BLaER1 (cell line): ENCODE measurements at regions not wholly inside any gene's neighbourhood (a gene's known extent, or its start where the extent isn't known, plus 50 kb on each side); places are given as distances from the start of the nearest gene placed in this dataset.

ENCODE experiments used
- H3K27ac ChIP-seq: shearing (Covaris generic); formaldehyde crosslinking; 2 replicates; pipeline ENCODE4 v1.8.1; 2022
- H3K27me3 ChIP-seq: shearing (Covaris generic); formaldehyde crosslinking; 2 replicates; pipeline ENCODE4 v1.8.1; 2022
- H3K36me3 ChIP-seq: shearing (Covaris generic); formaldehyde crosslinking; 2 replicates; pipeline ENCODE4 v1.8.1; 2022
- H3K4me1 ChIP-seq: shearing (Covaris generic); formaldehyde crosslinking; 2 replicates; pipeline ENCODE4 v1.8.1; 2022
- H3K4me2 ChIP-seq: shearing (Covaris generic); formaldehyde crosslinking; 2 replicates; pipeline ENCODE4 v1.8.1; 2022
- H3K4me3 ChIP-seq: shearing (Covaris generic); formaldehyde crosslinking; 2 replicates; pipeline ENCODE4 v1.8.1; 2022
- H3K9ac ChIP-seq: shearing (Covaris generic); formaldehyde crosslinking; 2 replicates; pipeline ENCODE4 v1.8.1; 2022
- H3K9me3 ChIP-seq: shearing (Covaris generic); formaldehyde crosslinking; 2 replicates; pipeline ENCODE4 v1.8.1; 2022
- H4K20me1 ChIP-seq: shearing (Covaris generic); formaldehyde crosslinking; 2 replicates; pipeline ENCODE4 v1.8.1; 2022
- Cebpa-rat ChIP-seq: shearing (Covaris generic); IDR thresholded peaks from 2 replicates; pipeline ENCODE4 v1.8.1; 2022

- no peak overlapping the region for H3K4me2 ChIP-seq
- no peak overlapping the region for H3K9ac ChIP-seq
- no peaks in the 10 kb centered on the region for H3K9me3 ChIP-seq
- no peak overlapping the region for H3K27ac ChIP-seq
- no peaks in the 10 kb centered on the region for H3K27me3 ChIP-seq
- no peaks in the 10 kb centered on the region for H3K4me1 ChIP-seq
- no peaks in the 10 kb centered on the region for H3K36me3 ChIP-seq
- H3K4me3 ChIP-seq, result no peak overlapping the region
- TF ChIP-seq Cebpa-rat, result no peak
- H4K20me1 ChIP-seq, result no peaks in the 10 kb centered on the region
Measured at GRCh38 chr11:104661901-104662300, 236.4 kb downstream of the CASP12 start.

GRCh38 chr11:104661471-104661870, 236.8 kb downstream of the CASP12 start:
- no peaks in the 10 kb centered on the region for H3K9me3 ChIP-seq
- no peaks in the 10 kb centered on the region for H3K27me3 ChIP-seq
- H4K20me1 ChIP-seq, result no peaks in the 10 kb centered on the region
- H3K9ac ChIP-seq, result no peak overlapping the region
- H3K4me3 ChIP-seq, result no peak overlapping the region
- no peak overlapping the region for H3K4me2 ChIP-seq
- no peak for TF ChIP-seq Cebpa-rat
- no peaks in the 10 kb centered on the region for H3K4me1 ChIP-seq
- H3K36me3 ChIP-seq, result no peaks in the 10 kb centered on the region
- H3K27ac ChIP-seq, result no peak overlapping the region

DNA sequence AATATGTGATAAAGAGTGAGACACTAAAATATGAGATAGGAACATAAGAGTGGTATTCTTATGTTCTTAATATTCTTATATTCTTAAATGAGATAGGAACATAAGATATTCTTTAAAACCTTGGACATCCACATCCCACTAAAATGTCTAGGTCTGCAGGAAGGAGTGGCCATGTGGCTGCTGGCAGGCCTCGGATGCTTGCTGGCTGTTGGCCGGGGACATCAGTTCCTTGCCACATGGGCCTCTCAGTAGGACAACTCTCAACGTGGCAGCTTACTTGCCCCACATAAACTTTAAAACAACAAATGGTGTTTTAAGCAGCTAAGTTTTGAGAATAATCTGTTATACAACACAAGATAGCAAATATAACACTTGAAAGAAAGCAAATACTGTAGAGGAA, 240.1 kb downstream of the CASP12 start:
- Histone ChIP-seq H3K27me3 (no peaks in the 10 kb centered on the region), H3K9me3 (no peaks in the 10 kb centered on the region), H3K4me2 (no peak overlapping the region), H3K4me3 (no peak overlapping the region), H3K27ac (no peak overlapping the region), H3K4me1 (no peaks in the 10 kb centered on the region), H3K36me3 (no peaks in the 10 kb centered on the region), H4K20me1 (no peaks in the 10 kb centered on the region), H3K9ac (no peak overlapping the region)
- no peak for TF ChIP-seq Cebpa-rat

DNA sequence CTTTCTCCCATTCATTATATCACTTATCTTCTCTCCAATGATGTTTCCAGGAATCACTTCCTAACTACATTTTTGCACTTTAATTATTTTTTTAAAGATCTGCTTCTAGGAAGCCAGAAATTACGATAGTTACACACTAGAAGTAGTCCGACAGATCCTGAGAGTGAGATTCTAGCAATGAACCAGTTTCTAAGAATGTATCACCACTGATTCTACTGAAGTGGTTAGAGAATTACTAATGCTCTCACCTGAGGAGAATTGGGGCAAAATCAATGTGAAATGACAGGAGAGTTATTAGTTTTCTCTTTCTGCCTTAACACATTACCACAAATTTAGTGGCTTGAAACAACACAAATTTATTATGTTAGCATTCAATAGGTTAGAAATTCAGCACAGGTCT, 241.2 kb downstream of the CASP12 start:
- Histone ChIP-seq H3K9ac (no peak overlapping the region), H3K36me3 (no peaks in the 10 kb centered on the region), H4K20me1 (no peaks in the 10 kb centered on the region), H3K4me1 (no peaks in the 10 kb centered on the region), H3K27me3 (no peaks in the 10 kb centered on the region), H3K27ac (no peak overlapping the region), H3K9me3 (no peaks in the 10 kb centered on the region), H3K4me3 (no peak overlapping the region), H3K4me2 (no peak overlapping the region)
- TF ChIP-seq Cebpa-rat, result no peak

- H3K4me3 ChIP-seq, result no peak overlapping the region
- H4K20me1 ChIP-seq, result no peaks in the 10 kb centered on the region
- no peaks in the 10 kb centered on the region for H3K27me3 ChIP-seq
- H3K9me3 ChIP-seq, result peaks cover 15% of the 10 kb centered on the region
- H3K9ac ChIP-seq, result no peak overlapping the region
- no peak overlapping the region for H3K27ac ChIP-seq
- no peaks in the 10 kb centered on the region for H3K4me1 ChIP-seq
- TF ChIP-seq Cebpa-rat, result no peak
- no peaks in the 10 kb centered on the region for H3K36me3 ChIP-seq
- no peak overlapping the region for H3K4me2 ChIP-seq
Measured at GRCh38 chr11:104655066-104655465, 243.2 kb downstream of the CASP12 start.

DNA sequence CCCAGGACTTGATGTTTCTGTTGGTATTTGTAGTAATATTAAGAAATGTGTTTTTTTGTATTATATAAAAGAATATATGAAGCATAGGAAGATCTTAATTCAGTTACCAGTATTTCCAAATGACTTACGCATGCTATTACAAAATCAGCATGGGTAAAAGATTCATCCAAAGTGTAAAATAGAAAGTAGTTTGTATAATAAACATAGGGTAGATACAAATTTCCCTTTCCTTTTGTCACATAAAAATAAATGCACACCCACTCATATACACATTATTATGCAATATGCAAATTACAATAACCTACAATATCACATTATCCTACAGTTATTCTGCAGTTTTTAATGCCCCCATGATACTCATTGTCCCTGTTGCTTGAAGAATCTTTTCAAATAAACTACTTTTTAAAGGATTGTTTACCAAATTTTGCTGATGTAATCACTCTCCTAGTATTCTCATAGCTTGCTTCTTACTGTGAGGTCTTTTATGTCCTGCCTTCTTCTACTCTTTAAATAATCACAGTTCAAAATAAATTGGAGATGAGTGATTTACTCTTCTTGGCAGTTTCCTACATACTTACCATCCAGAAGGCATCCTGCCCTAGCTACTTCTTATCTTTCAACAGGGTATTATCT, 244.0 kb downstream of the CASP12 start:
- Histone ChIP-seq H3K4me2 (no peak overlapping the region), H3K9me3 (peaks cover 19% of the 10 kb centered on the region), H3K4me1 (no peaks in the 10 kb centered on the region), H3K4me3 (no peak overlapping the region), H3K36me3 (no peaks in the 10 kb centered on the region), H3K27ac (no peak overlapping the region), H3K9ac (no peak overlapping the region), H3K27me3 (no peaks in the 10 kb centered on the region), H4K20me1 (no peaks in the 10 kb centered on the region)
- TF ChIP-seq Cebpa-rat, result no peak

DNA sequence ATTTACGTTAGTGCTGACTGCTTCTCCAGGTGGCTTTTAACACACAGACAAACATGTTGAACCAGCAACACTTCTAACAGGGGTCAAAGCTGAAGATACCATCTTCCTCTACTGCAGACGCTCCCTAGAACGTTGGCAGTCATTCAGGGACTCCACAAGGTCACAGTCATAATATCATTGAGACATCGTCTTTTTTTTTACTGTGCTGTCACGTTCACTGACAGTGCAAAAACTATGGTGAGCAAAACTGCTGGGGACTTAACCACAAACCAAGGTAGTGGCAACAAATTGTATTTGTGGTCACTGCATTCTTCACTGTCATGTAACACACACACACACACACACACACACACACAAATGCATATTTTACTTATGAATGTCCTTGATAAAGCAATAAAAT, 244.9 kb downstream of the CASP12 start:
- peaks cover 19% of the 10 kb centered on the region for H3K9me3 ChIP-seq
- H3K4me3 ChIP-seq, result no peak overlapping the region
- H3K27me3 ChIP-seq, result no peaks in the 10 kb centered on the region
- TF ChIP-seq Cebpa-rat, result no peak
- no peak overlapping the region for H3K9ac ChIP-seq
- H3K36me3 ChIP-seq, result no peaks in the 10 kb centered on the region
- no peak overlapping the region for H3K4me2 ChIP-seq
- no peak overlapping the region for H3K27ac ChIP-seq
- no peaks in the 10 kb centered on the region for H3K4me1 ChIP-seq
- no peaks in the 10 kb centered on the region for H4K20me1 ChIP-seq

DNA sequence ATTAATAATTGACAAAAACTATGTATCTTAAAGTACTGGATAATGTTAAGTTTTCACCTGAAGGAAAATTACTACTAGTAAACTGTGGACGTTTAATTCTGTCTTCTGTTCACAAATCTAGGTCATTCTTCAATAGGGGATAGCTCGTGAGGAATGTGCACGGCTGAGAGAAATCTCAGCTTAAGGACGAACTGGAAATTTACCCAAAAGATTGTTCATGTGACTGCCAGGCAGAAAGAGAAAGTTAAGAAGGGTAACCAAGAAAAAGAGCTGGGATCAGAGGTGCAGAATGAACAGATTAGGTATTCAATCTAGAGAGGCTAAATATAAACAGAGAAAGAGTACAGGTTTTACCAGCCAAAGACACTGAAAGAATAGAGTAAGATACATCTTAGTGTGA, 245.3 kb downstream of the CASP12 start:
- Histone ChIP-seq H3K9ac (no peak overlapping the region), H3K36me3 (no peaks in the 10 kb centered on the region), H3K27ac (no peak overlapping the region)

DNA sequence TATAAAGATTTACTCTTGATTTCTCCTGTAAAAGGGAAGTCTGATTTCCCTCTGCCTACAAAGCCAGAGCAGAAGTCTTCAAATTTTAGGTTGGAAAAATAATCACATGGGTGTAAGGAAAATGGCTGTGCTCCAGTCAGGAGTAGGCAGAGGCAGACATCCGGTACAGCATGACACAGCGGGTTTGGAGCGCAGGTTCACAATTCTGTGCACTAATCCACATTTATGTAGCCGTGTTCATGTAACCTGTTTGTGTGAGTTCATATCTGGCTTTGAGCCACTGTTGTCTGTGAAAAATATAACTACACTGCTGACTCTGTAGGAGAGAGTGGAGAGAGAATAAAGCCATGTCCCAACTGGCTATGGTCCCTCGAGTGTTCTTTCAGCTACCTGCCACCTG, 248.0 kb downstream of the CASP12 start:
- TF ChIP-seq Cebpa-rat, result no peak
- Histone ChIP-seq H3K4me1 (no peaks in the 10 kb centered on the region), H3K9ac (no peak overlapping the region), H3K4me2 (no peak overlapping the region), H3K9me3 (peaks cover 19% of the 10 kb centered on the region), H3K27me3 (no peaks in the 10 kb centered on the region), H3K36me3 (no peaks in the 10 kb centered on the region), H4K20me1 (no peaks in the 10 kb centered on the region), H3K4me3 (no peak overlapping the region), H3K27ac (no peak overlapping the region)

More for the DNA sequence above, 245.3 kb downstream of the CASP12 start:
- Histone ChIP-seq H4K20me1 (no peaks in the 10 kb centered on the region), H3K4me3 (no peak overlapping the region), H3K4me2 (no peak overlapping the region), H3K9me3 (peaks cover 19% of the 10 kb centered on the region), H3K4me1 (no peaks in the 10 kb centered on the region), H3K27me3 (no peaks in the 10 kb centered on the region)
- no peak for TF ChIP-seq Cebpa-rat

GRCh38 chr11:104649002-104649401, 249.3 kb downstream of the CASP12 start:
- Histone ChIP-seq H3K9ac (no peak overlapping the region), H3K4me1 (no peaks in the 10 kb centered on the region), H3K27me3 (no peaks in the 10 kb centered on the region), H3K4me2 (no peak overlapping the region), H3K4me3 (no peak overlapping the region), H3K9me3 (peaks cover 19% of the 10 kb centered on the region), H4K20me1 (no peaks in the 10 kb centered on the region), H3K27ac (no peak overlapping the region), H3K36me3 (no peaks in the 10 kb centered on the region)
- no peak for TF ChIP-seq Cebpa-rat
